Left hindlimb (tissue), 1 donor: ENCODE measurements at regions not wholly inside any gene's neighbourhood (a gene's known extent, or its start where the extent isn't known, plus 50 kb on each side); places are given as distances from the start of the nearest gene placed in this dataset.

Experiments
- DNase-seq: peaks from one replicate; pipeline ENCODE4 v3.0.0-alpha.2; 2018

DNA sequence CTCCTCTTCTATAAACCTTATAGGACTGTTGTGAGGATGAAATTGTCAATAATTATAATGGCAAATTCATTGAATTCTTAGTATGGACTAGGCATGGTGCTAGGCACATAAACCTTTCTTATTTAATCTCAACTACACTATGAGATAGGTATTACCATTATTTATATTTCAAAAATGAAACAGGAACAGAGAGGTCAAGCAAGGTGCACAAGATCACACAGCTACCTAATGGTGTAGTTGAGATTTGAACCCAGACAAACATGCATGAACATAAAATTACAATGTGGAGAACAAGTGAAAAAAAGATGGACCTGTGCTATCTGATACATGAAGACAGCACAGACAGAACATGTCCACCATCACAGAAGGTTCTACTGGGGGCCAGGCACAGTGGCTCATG, 156.7 kb downstream of the AXIN2 start:
- no peak for DNase-seq

DNA sequence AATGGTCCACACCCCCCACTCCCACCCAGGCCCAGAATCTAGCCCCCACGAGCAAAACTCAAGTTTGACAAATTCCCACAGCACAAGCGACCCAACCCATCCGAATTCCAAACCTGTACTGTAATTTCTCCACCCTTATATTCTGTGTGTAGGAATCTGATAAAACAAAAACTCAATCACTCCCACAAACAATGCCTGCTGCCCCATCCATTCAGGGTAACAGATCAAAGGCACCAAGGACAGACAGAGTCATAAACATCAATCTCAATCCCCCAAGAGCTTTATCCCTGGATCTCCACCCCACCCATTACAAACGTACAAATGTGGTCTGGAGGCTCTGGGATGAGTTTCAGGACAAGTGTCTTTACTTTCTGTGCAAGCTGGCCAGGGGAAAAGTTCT, 157.8 kb downstream of the AXIN2 start:
- DNase-seq: no peak

- DNase-seq: no peak
Observed at GRCh38 chr17:65402513-65403496, 158.6 kb downstream of the AXIN2 start.

- DNase-seq: no peak
Observed at GRCh38 chr17:65401561-65401960, 159.9 kb downstream of the AXIN2 start.

DNA sequence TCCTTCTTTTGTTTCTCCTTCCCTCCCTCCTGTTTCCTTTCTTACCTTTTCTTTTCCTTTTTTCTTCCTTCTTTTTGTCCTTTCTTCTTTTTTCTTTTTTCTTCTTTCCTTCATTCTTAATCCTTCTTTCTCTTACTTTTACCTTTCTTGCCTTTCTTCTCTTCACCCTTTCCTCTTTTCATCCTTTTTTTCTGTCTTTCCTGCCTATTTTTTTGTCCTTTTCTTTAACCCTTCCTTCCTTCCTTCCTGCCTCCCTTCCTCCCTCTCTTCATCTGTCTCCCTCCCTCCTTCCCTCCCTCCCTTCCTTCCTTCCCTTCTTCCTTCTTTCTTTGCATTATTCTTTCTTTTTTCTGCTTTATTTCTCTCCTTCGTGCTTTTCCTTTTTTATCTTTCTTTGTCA, 160.7 kb downstream of the AXIN2 start:
- no peak for DNase-seq

- DNase-seq: no peak
Observed at GRCh38 chr17:65398040-65398787, 163.2 kb downstream of the AXIN2 start.

DNA sequence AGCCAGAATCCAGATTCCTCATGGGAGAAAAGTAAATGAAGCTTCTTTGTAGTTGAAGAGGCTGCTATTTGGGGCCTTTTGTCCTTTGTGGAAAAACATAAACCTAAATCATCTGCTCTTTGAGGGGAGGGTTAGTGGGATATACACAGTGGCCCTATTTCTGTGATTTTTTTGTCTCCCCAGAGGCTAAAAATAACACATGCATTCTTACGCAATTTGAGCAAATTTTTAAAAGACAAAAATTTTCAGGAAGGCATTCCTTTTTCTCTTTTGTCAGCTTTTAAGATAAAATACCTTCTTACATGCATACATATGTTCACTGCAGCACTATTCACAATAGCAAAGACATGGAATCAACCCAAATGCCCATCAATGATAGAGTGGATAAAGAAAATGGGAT, 165.5 kb downstream of the AXIN2 start:
- no peak for DNase-seq

- no peak for DNase-seq
Observed at GRCh38 chr17:65394811-65395472, 166.5 kb downstream of the AXIN2 start.

GRCh38 chr17:65393514-65393913, 167.9 kb downstream of the AXIN2 start:
- no peak for DNase-seq

- no peak for DNase-seq
Observed at GRCh38 chr17:65389949-65390348, 171.5 kb downstream of the AXIN2 start.

DNA sequence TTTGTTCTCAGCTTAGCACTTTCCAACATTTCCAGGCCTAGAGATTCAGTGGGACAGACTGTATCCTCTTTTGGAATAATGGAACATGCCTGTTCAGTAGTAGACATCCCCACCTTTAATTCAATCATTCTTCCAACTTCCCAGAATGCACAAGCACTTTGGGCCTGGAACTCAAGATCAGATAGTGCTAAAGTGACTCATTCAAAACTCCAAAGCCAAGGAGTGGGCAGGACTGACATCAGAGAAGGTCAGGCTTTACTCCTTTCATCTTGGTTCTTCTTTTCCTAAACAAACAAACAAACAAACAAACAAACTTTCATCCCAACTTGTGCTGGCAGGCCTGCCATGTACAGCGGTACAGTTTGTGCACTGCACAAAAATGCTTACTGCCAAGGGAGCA, 172.0 kb downstream of the AXIN2 start:
- no peak for DNase-seq

DNA sequence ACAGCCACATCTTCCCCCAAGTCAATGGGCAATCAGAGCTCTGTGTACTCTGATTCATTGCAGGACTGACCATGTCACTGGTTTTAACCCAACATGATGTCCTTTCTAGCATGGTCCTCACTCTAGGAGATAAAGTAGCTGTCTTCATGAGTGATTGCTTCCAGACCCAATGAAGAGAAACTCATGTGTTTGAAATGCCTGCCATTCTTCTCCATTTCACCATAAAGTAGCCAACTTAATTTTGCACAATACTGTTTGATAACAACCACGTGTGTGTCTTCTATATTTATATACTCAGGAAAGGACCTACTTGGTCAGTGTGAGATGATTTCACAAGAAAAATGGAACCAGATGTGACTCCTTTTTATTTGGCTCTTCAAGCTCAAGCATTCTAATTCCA, 172.5 kb downstream of the AXIN2 start:
- DNase-seq: no peak

DNA sequence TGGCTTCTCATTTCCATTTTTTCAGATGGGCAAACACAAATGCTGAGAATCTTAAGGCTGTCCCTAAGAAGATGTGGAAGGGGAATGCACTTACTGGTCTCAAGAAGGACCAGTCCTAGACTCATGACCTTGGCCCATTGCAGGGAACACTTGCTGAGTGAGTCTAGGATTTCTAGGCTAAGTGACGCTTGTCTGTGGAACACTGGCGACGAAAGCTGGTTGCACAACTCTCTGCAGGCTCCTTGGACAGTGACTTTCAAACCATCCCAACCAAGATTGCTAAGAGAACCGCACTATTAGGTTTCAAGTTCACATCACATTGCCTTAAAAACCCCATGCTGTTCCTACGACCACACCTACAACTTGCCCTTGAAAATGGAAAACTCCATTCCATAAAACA, 174.1 kb downstream of the AXIN2 start:
- DNase-seq: no peak

- DNase-seq: no peak
Observed at GRCh38 chr17:65385726-65386125, 175.7 kb downstream of the AXIN2 start.

DNA sequence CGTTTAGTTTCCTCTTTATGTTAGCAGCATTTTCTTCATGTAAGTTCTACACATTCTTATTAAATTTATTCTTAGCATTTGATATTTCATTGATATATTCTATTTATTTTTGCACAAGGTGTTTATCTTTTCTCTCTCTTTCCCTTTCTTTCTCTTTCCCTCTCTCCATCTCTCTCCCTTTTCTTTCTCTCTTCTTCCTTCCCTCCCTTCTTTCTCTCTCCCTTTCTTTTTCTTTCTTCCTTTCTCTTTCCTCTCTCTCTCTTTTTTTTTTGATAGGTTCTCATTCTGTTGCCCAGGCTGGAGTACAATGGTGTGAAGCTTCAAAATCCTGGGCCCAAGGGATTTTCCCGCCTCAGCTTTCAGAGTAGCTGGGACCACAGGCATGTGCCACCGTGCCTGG, 176.4 kb downstream of the AXIN2 start:
- no peak for DNase-seq

DNA sequence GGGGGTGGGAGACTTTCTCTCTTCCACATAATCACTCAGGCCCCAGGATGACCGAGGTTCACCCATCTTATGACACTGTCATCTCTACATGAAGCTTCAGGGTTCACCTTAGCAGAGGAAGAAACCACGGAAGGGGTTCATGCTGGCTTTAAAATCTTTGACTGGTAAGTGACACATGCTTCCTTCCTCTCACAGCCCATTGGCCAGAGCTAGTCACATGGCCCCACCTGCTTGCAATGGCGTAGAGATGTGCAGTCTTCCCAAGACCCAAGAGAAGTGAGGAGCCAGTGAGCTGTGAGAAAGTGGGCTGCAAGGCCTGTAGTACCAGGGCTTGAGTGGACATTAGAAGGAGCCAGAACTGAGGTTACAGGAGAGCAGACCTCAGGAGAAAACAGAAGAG, 180.3 kb downstream of the AXIN2 start:
- DNase-seq: no peak

GRCh38 chr17:65374966-65375365, 186.5 kb downstream of the AXIN2 start:
- no peak for DNase-seq

GRCh38 chr17:65371702-65372101, 189.7 kb downstream of the AXIN2 start:
- no peak for DNase-seq

DNA sequence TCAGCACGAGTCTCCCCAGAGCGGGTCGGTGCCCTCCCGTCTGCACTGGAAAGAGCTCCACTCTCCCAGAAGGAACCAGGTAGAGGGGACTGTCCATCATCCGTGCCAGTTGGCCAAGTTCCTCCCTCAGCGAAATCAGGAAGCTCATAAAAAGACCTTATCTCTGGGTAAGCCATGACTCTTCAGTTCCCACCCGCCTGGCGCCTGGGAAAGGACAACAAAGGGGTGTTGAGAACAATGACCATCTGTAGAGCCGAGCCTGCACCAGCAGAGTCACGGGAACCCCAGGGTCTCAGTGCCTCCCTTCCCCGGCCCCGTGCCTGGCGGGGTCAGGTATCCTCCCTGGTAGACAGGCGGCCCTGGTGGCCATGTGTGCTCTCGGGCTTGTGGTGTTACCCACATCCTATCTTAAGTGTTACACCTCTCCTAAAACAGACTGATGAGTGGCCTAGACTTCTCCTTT, 190.7 kb downstream of the AXIN2 start:
- no peak for DNase-seq

- DNase-seq: no peak
Observed at GRCh38 chr17:65368341-65368740, 193.1 kb downstream of the AXIN2 start.

DNA sequence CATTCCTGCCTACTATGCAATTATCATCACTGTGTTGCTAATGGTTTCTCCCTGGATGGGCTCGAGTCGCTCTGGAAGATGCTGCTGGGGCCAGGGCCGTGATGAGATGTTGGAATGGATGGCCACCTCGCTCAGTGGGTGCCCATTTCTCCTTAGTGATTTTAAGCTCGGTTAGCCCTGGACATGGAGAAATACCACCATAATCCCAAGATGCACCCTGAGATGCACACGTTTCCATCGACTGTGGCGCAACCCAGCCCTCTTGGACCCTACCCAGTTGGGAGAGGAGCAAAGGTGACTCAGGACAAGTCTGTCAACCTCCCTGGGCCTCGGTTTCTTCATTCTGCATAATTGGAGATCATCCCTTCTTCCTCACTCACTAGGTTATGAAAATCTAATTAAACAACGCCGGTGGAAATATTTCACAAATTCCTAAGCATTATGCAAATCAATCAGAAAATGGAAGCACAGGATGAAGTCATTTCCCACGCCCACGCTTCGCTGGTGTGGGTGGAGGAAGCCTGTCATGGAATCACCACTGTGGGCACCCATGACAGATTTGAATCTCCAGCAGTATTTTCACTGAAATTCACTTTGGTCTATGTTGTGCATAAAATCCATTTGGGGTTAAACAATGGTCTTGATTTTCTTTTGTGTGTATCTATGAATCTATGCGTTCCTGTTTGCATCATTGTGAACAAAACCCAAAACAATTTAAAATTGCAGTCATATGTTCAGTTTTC, 195.2 kb downstream of the AXIN2 start:
- no peak for DNase-seq

DNA sequence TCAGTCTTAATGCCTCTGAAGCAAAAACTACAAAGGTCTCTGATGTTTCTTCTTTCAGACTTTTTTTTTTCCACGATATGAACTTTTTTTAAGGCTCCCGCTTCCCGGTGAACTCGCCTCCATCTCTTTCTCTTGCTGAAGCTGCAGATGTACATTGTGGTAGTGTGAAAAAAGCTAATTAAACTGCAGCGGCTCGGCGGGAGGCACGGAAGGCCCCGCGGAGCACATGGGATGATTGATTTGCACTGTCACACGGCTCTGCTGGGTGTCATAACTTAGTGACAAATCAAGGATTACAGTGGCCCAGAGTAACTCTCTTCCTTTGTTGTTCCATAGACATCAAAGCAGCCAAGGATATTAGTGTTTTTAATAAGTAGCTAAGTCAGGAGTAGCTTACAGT, 196.3 kb downstream of the AXIN2 start:
- DNase-seq: no peak

- no peak for DNase-seq
Observed at GRCh38 chr17:65364438-65364837, 197.0 kb downstream of the AXIN2 start.
